Ovary (tissue), 3 donors: ENCODE measurements at regions not wholly inside any gene's neighbourhood (a gene's known extent, or its start where the extent isn't known, plus 50 kb on each side); places are given as distances from the start of the nearest gene placed in this dataset.

Experiments
- EP300 ChIP-seq: sonication (generic); formaldehyde crosslinking; IDR thresholded peaks from one replicate; pipeline ENCODE4 v1.6.1; 2017; ENCODE audit warnings: antibody characterized with exemption
- TF ChIP-seq, protein P1 (sequence below), 3 donors: fragments of 450-650 bp in 2 of 3; fragments of 200-600 bp in 1 of 3; IDR thresholded peaks; one replicate each; pipeline versions ENCODE4 v1.5.1 to v1.8.0; 2016 to 2022; ENCODE audit warnings: antibody characterized with exemption in 3 of 3, mild to moderate bottlenecking in 1 of 3
- donor health status: DM: no; HTN: no; CAD: no.

DNA sequence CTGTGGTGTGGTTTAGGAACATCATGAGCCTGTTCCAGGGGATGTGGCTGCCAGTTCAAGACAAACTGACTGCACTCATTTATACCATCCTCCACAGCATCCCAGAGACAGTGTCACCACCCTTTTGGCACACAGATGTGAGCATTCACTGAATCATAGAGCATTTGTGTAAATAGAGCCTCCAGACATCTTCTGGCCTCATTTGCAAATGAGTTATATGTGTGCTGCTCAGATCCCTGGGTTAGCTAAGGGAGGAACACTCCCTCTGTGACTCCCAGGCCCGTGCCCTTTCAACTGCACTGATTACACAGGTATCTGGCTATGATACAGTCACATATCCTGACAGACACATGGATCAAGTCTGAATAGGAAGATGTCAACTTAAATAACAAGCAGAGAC lies 351.5 kb upstream of the PLD5 start:
- TF ChIP-seq, protein P1, sequence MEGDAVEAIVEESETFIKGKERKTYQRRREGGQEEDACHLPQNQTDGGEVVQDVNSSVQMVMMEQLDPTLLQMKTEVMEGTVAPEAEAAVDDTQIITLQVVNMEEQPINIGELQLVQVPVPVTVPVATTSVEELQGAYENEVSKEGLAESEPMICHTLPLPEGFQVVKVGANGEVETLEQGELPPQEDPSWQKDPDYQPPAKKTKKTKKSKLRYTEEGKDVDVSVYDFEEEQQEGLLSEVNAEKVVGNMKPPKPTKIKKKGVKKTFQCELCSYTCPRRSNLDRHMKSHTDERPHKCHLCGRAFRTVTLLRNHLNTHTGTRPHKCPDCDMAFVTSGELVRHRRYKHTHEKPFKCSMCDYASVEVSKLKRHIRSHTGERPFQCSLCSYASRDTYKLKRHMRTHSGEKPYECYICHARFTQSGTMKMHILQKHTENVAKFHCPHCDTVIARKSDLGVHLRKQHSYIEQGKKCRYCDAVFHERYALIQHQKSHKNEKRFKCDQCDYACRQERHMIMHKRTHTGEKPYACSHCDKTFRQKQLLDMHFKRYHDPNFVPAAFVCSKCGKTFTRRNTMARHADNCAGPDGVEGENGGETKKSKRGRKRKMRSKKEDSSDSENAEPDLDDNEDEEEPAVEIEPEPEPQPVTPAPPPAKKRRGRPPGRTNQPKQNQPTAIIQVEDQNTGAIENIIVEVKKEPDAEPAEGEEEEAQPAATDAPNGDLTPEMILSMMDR (IDR thresholded peaks at IDR 0.05) = no peak
- TF ChIP-seq EP300 = no peak
